Activated CD8-positive, alpha-beta T cell treated with anti-CD3 and anti-CD28 coated beads for 36 hours (primary cell): ENCODE measurements at regions not wholly inside any gene's neighbourhood (a gene's known extent, or its start where the extent isn't known, plus 50 kb on each side); places are given as distances from the start of the nearest gene placed in this dataset.

Source experiments
- ATAC-seq: fragments of 200-7000 bp; cut with Tn5 transposase; one replicate; pipeline ENCODE4 v1.10.0; 2021; ENCODE audit warnings: mild to moderate bottlenecking, moderate library complexity
- CTCF ChIA-PET: fragments of 350-600 bp; sonication (Branson Sonifier 250); formaldehyde crosslinking; loops from one replicate; lab custom pipeline; 2021; ENCODE audit warnings: antibody characterized with exemption; lab: Charles Lee
- POLR2A ChIA-PET: fragments of 350-600 bp; sonication (Branson Sonifier 250); formaldehyde crosslinking; loops from one replicate; lab custom pipeline; 2021; ENCODE audit warnings: antibody characterized with exemption; lab: Charles Lee
- DNase-seq: peaks from one replicate; pipeline ENCODE4 v3.0.0-alpha.2; 2020
- H3K27ac Mint-ChIP-seq: one replicate; pipeline ENCODE4 v1.8.0; 2021; ENCODE audit warnings: mild to moderate bottlenecking, mixed read lengths
- H3K27me3 Mint-ChIP-seq: one replicate; pipeline ENCODE4 v1.8.0; 2021; ENCODE audit warnings: mixed read lengths
- H3K36me3 Mint-ChIP-seq: one replicate; pipeline ENCODE4 v1.8.0; 2021; ENCODE audit warnings: low read depth, mixed read lengths
- H3K4me1 Mint-ChIP-seq: one replicate; pipeline ENCODE4 v1.8.0; 2021; ENCODE audit warnings: low read depth, mixed read lengths
- H3K4me3 Mint-ChIP-seq: one replicate; pipeline ENCODE4 v1.8.0; 2021; ENCODE audit warnings: mild to moderate bottlenecking, moderate library complexity, mixed read lengths
- H3K9me3 Mint-ChIP-seq: one replicate; pipeline ENCODE4 v1.8.0; 2021; ENCODE audit warnings: mixed read lengths
- CTCF ChIP-seq: fragments of 200-600 bp; IDR thresholded peaks from one replicate; pipeline ENCODE4 v1.8.0; 2022; ENCODE audit warnings: antibody characterized with exemption, mild to moderate bottlenecking
- intact Hi-C: fragments of 100-400 bp; cut with micrococcal nuclease; formaldehyde crosslinking; loops from one replicate; pipeline ENCODE4 v1.10.0; 2022

- H3K27me3 Mint-ChIP-seq, result no peaks in the 10 kb centered on the region
- no peak overlapping the region for H3K27ac Mint-ChIP-seq
- ATAC-seq (no peak), DNase-seq (no peak)
- no peaks in the 10 kb centered on the region for H3K36me3 Mint-ChIP-seq
- H3K9me3 Mint-ChIP-seq, result peaks cover 3% of the 10 kb centered on the region
- H3K4me1 Mint-ChIP-seq, result no peaks in the 10 kb centered on the region
- ChIA-PET CTCF (no interaction called here), POLR2A (no interaction called here)
- intact Hi-C loops, result no loop called here
- no peak overlapping the region for H3K4me3 Mint-ChIP-seq
- no peak for TF ChIP-seq CTCF
These were observed 496.3 kb upstream of the CNTN3 start for GRCh38 chr3:75110741-75111140.

GRCh38 chr3:75115695-75116094 is 501.2 kb upstream of the CNTN3 start:
- ATAC-seq (no peak), DNase-seq (no peak)
- Mint-ChIP-seq H3K36me3 (no peaks in the 10 kb centered on the region), H3K9me3 (peaks cover 4% of the 10 kb centered on the region), H3K27me3 (no peaks in the 10 kb centered on the region), H3K27ac (no peak overlapping the region), H3K4me3 (no peak overlapping the region), H3K4me1 (no peaks in the 10 kb centered on the region)
- ChIA-PET CTCF (no interaction called here), POLR2A (no interaction called here)
- intact Hi-C loops, result no loop called here
- no peak for TF ChIP-seq CTCF

- no peak for TF ChIP-seq CTCF
- ATAC-seq (no peak), DNase-seq (no peak)
- Mint-ChIP-seq H3K36me3 (no peaks in the 10 kb centered on the region), H3K9me3 (peaks cover 4% of the 10 kb centered on the region), H3K4me1 (no peaks in the 10 kb centered on the region), H3K27me3 (no peaks in the 10 kb centered on the region), H3K27ac (no peak overlapping the region), H3K4me3 (no peak overlapping the region)
- ChIA-PET POLR2A (no interaction called here), CTCF (no interaction called here)
- intact Hi-C loops, result no loop called here
These were observed 504.3 kb upstream of the CNTN3 start for GRCh38 chr3:75118779-75119178.

GRCh38 chr3:75126556-75126955 is 512.1 kb upstream of the CNTN3 start:
- DNase-seq (no peak), ATAC-seq (no peak)
- H3K27me3 Mint-ChIP-seq, result no peaks in the 10 kb centered on the region
- intact Hi-C loops, result no loop called here
- H3K4me1 Mint-ChIP-seq, result no peaks in the 10 kb centered on the region
- no peak overlapping the region for H3K27ac Mint-ChIP-seq
- POLR2A ChIA-PET, result no interaction called here
- no peaks in the 10 kb centered on the region for H3K9me3 Mint-ChIP-seq
- no peak for TF ChIP-seq CTCF
- H3K36me3 Mint-ChIP-seq, result no peaks in the 10 kb centered on the region
- CTCF ChIA-PET, result no interaction called here
- H3K4me3 Mint-ChIP-seq, result no peak overlapping the region

- no peak overlapping the region for H3K4me3 Mint-ChIP-seq
- H3K4me1 Mint-ChIP-seq, result no peaks in the 10 kb centered on the region
- H3K27ac Mint-ChIP-seq, result no peak overlapping the region
- peaks cover 2% of the 10 kb centered on the region for H3K9me3 Mint-ChIP-seq
- intact Hi-C loops, result no loop called here
- no peak for TF ChIP-seq CTCF
- CTCF ChIA-PET, result no interaction called here
- DNase-seq, result no peak
- no peaks in the 10 kb centered on the region for H3K36me3 Mint-ChIP-seq
- ATAC-seq, result no peak
- POLR2A ChIA-PET, result no interaction called here
- H3K27me3 Mint-ChIP-seq, result no peaks in the 10 kb centered on the region
These were observed 514.6 kb upstream of the CNTN3 start for GRCh38 chr3:75129101-75129500.
